GM12872 (cell line): ENCODE measurements at regions not wholly inside any gene's neighbourhood (a gene's known extent, or its start where the extent isn't known, plus 50 kb on each side); places are given as distances from the start of the nearest gene placed in this dataset.

ENCODE experiments used
- TF ChIP-seq, protein P1 (sequence below): IDR thresholded peaks from 3 replicates; pipeline ENCODE4 v1.5.1; 2011; ENCODE audit warnings: low read depth, mild to moderate bottlenecking, low read length, moderate library complexity; ENCODE audit not compliant: insufficient read depth

- TF ChIP-seq, protein P1, sequence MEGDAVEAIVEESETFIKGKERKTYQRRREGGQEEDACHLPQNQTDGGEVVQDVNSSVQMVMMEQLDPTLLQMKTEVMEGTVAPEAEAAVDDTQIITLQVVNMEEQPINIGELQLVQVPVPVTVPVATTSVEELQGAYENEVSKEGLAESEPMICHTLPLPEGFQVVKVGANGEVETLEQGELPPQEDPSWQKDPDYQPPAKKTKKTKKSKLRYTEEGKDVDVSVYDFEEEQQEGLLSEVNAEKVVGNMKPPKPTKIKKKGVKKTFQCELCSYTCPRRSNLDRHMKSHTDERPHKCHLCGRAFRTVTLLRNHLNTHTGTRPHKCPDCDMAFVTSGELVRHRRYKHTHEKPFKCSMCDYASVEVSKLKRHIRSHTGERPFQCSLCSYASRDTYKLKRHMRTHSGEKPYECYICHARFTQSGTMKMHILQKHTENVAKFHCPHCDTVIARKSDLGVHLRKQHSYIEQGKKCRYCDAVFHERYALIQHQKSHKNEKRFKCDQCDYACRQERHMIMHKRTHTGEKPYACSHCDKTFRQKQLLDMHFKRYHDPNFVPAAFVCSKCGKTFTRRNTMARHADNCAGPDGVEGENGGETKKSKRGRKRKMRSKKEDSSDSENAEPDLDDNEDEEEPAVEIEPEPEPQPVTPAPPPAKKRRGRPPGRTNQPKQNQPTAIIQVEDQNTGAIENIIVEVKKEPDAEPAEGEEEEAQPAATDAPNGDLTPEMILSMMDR: no peak
Measured at GRCh38 chr16:86902656-86903001, 324.3 kb downstream of the FOXL1 start.

DNA sequence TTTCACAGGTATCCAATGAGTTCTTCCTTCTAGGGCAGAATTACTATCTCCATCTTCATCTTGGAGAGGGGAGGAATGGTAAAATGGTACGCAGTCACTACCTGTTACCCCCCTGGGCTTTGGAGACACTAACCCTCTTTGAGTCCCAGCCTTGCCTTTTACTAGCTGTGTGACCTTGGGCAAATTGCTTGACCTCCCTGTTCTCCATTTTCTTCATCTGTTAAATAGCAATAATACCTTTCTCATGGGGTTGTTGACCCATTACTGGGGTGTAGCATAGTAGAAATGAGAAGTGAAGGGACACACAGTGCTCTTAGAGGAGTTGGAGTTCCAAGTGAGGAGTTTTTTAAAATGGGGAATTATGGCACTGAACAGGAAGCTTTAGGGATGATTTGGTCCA lies 324.7 kb downstream of the FOXL1 start:
- TF ChIP-seq, protein P1: no peak

DNA sequence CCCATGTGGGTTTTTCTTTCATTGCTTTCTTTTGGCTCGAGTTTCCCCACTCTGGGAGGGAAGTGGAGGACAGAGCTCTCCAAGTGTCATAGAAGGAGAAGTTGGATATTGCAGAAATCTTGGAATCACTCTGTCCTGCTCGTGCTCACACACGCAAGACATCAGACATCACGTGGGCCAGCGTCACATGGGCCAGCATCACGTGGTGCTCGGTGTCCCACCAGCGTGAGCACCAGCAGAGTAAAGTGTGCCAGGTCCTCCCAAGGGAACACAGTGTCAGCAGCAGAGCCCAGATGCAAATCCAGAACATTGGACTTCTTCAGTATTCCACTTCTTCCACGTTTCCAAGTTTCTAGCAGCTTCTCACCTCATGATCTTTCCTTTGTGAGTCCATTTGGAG lies 327.0 kb downstream of the FOXL1 start:
- TF ChIP-seq, protein P1: no peak

DNA sequence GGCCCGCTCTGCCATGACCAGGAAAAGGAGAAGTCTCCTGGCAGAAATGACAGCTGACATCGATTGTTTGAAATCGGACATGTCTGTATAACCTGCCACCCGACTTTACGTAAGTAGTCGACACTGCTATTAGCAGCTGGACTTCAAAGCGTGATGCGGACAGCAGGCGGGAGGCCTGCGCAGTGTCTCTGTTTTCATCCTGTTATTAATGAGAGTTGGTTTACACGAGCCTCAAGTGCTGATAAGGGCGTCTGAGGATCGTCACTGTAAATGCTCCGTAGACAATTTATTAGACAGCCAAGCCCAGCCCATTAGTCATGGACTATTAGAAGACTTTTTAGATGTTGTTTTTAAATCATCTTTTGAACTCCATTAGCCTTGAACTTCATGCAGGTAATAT lies 328.3 kb downstream of the FOXL1 start:
- TF ChIP-seq, protein P1: no peak

DNA sequence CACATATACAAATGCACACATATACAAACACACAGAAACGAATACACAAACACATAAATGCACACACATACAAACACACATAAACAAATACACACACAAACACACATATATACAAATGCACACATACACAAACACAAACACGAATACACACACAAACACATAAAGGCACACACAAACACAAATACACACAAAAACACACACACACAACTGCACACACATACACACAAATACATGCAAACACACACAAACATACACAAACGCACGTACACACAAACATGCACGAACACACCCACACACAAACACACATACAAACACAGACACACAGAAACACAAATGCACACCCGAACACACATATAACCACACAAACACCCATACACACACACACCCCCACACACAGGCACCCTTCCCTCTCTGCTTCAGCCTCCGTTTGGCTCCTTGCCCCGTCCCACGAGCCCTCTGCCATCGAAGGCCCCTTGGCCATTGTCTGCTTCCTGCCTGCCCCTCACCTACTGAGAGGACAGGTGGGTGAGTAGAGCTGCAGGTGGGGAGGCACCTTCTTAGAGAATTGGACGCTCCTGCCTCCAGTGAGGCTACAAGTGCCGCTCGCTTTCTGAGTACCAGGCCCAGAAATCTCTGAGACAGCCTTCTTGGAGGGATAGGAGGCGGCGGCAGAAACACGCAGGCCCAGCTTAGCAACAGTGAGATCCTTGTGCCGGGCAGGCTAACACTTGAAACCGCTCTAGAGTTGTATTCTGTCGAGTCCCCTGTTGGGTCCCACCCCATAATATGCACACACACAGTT lies 331.2 kb downstream of the FOXL1 start:
- TF ChIP-seq, protein P1: no peak

DNA sequence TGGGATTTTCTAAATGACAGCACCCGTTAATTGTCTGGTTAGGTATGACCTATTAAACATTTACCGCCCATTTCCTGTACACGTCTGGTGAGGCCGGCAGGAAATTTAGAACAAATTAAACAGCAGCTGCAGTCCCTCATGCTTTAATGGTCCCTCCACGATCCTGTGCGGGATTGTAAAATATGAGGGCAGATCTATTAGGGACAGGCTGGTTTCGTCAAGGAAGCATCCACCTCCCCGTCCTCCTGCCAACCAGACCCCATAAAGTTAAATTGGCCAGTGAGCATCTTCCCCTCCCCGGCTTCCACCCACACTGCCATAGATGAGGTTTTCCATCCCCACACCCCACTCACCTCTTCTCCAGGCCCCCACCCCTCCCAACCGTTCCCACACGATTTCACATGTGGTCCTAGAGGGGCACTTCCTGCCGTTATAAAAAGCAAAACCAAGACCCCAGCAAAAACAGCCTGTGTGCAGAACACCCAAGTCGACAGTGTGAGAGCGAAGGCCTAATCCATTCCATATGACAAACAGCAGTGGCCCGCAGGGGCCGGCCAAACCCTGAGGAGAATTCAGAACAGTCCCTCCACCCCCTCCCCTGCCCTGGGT lies 331.9 kb downstream of the FOXL1 start:
- TF ChIP-seq, protein P1: no peak

- TF ChIP-seq, protein P1: no peak
Measured at GRCh38 chr16:86911437-86911958, 333.1 kb downstream of the FOXL1 start.
